Stimulated activated CD8-positive, alpha-beta memory T cell treated with anti-CD3 and anti-CD28 coated beads, Interleukin-4, amount 100 ng/mL, for 48 hours (primary cell): ENCODE measurements at regions not wholly inside any gene's neighbourhood (a gene's known extent, or its start where the extent isn't known, plus 50 kb on each side); places are given as distances from the start of the nearest gene placed in this dataset.

Experiments used
- DNase-seq: peaks from one replicate; pipeline ENCODE4 v3.0.0-alpha.2; 2020

- DNase-seq: no peak
Measured at GRCh38 chr19:28424662-28425045, 788.3 kb downstream of the UQCRFS1 start.

GRCh38 chr19:28424077-28424476, 788.9 kb downstream of the UQCRFS1 start:
- DNase-seq: no peak

GRCh38 chr19:28422791-28423650, 789.9 kb downstream of the UQCRFS1 start:
- DNase-seq: no peak

- DNase-seq: no peak
Measured at GRCh38 chr19:28422046-28422445, 790.9 kb downstream of the UQCRFS1 start.

GRCh38 chr19:28420811-28421550, 792.0 kb downstream of the UQCRFS1 start:
- DNase-seq: no peak

GRCh38 chr19:28419312-28419711, 793.6 kb downstream of the UQCRFS1 start:
- DNase-seq: no peak

- DNase-seq: no peak
Measured at GRCh38 chr19:28417361-28417760, 795.6 kb downstream of the UQCRFS1 start.

GRCh38 chr19:28416245-28416644, 796.7 kb downstream of the UQCRFS1 start:
- DNase-seq: no peak

GRCh38 chr19:28414748-28415147, 798.2 kb downstream of the UQCRFS1 start:
- DNase-seq: no peak

- DNase-seq: no peak
Measured at GRCh38 chr19:28409859-28410258, 803.1 kb downstream of the UQCRFS1 start.

- no peak for DNase-seq
Measured at GRCh38 chr19:28406966-28407365, 806.0 kb downstream of the UQCRFS1 start.

- DNase-seq: no peak
Measured at GRCh38 chr19:28405346-28405742, 807.6 kb downstream of the UQCRFS1 start.

- no peak for DNase-seq
Measured at GRCh38 chr19:28404472-28404871, 808.5 kb downstream of the UQCRFS1 start.

- DNase-seq: no peak
Measured at GRCh38 chr19:28403690-28404089, 809.3 kb downstream of the UQCRFS1 start.

- DNase-seq: no peak
Measured at GRCh38 chr19:28402701-28403290, 810.2 kb downstream of the UQCRFS1 start.

GRCh38 chr19:28401739-28402424, 811.1 kb downstream of the UQCRFS1 start:
- no peak for DNase-seq

GRCh38 chr19:28400953-28401671, 811.8 kb downstream of the UQCRFS1 start:
- no peak for DNase-seq

GRCh38 chr19:28399187-28399586, 813.8 kb downstream of the UQCRFS1 start:
- DNase-seq: no peak

- no peak for DNase-seq
Measured at GRCh38 chr19:28397800-28398199, 815.2 kb downstream of the UQCRFS1 start.

- no peak for DNase-seq
Measured at GRCh38 chr19:28397306-28397705, 815.6 kb downstream of the UQCRFS1 start.

- no peak for DNase-seq
Measured at GRCh38 chr19:28396287-28396831, 816.6 kb downstream of the UQCRFS1 start.

- DNase-seq: no peak
Measured at GRCh38 chr19:28394725-28395124, 818.2 kb downstream of the UQCRFS1 start.
